Testis (tissue), 2 donors: ENCODE measurements at regions not wholly inside any gene's neighbourhood (a gene's known extent, or its start where the extent isn't known, plus 50 kb on each side); places are given as distances from the start of the nearest gene placed in this dataset.
"Not testable (repeated sequence)": the region's sequence is repeated elsewhere in the genome, so short reads cannot be mapped to it uniquely, and the experiment has no call there.

ENCODE experiments used
- DNase-seq: peaks from one replicate; pipeline ENCODE4 v3.0.0-alpha.2; 2019
- H3K27ac ChIP-seq, 2 donors: fragments of 200-600 bp; sonication (generic); one replicate each; pipeline ENCODE4 v1.5.1; 2019
- H3K27me3 ChIP-seq: fragments of 200-600 bp; sonication (generic); one replicate; pipeline ENCODE4 v1.5.1; 2019
- H3K36me3 ChIP-seq: fragments of 200-600 bp; sonication (generic); one replicate; pipeline ENCODE4 v1.5.1; 2017; ENCODE audit warnings: low read depth; ENCODE audit errors: missing control alignments
- H3K4me1 ChIP-seq: fragments of 200-600 bp; sonication (generic); one replicate; pipeline ENCODE4 v1.5.1; 2019
- H3K4me3 ChIP-seq, 2 donors: fragments of 200-600 bp; sonication (generic); one replicate each; pipeline ENCODE4 v1.5.1; 2017 to 2019
- H3K9me3 ChIP-seq: fragments of 200-600 bp; sonication (generic); one replicate; pipeline ENCODE4 v1.5.1; 2017
- POLR2A ChIP-seq: fragments of 450-650 bp; IDR thresholded peaks from one replicate; pipeline ENCODE4 v1.6.1; 2017; ENCODE audit warnings: antibody characterized with exemption, mild to moderate bottlenecking, moderate library complexity
- WGBS, 2 donors: methylation state at CpG; one replicate each; pipeline ENCODE4 v1.1.5; 2018; 5-methylcytosine and 5-hydroxymethylcytosine counted together
- intact Hi-C: fragments of 100-400 bp; cut with DNase I; formaldehyde crosslinking; loops from one replicate; pipeline ENCODE4 v1.15.1; 2023; ENCODE audit warnings: low total_unique reads
- TF ChIP-seq, protein P1 (sequence below), 3 experiments: fragments of 450-650 bp in 2 of 3; fragments of 200-600 bp in 1 of 3; sonication (generic) in 1 of 3; IDR thresholded peaks; one replicate each; pipeline ENCODE4 v1.5.1; 2016 to 2019; ENCODE audit warnings: antibody characterized with exemption in 3 of 3, mild to moderate bottlenecking in 2 of 3, moderate library complexity in 1 of 3

- Histone ChIP-seq H3K36me3 (no peaks in the 10 kb centered on the region), H3K4me3 (no peak overlapping the region), H3K27ac (no peak overlapping the region), H3K27me3 (no peaks in the 10 kb centered on the region), H3K4me1 (no peaks in the 10 kb centered on the region), H3K9me3 (no peaks in the 10 kb centered on the region)
- TF ChIP-seq, protein P1, sequence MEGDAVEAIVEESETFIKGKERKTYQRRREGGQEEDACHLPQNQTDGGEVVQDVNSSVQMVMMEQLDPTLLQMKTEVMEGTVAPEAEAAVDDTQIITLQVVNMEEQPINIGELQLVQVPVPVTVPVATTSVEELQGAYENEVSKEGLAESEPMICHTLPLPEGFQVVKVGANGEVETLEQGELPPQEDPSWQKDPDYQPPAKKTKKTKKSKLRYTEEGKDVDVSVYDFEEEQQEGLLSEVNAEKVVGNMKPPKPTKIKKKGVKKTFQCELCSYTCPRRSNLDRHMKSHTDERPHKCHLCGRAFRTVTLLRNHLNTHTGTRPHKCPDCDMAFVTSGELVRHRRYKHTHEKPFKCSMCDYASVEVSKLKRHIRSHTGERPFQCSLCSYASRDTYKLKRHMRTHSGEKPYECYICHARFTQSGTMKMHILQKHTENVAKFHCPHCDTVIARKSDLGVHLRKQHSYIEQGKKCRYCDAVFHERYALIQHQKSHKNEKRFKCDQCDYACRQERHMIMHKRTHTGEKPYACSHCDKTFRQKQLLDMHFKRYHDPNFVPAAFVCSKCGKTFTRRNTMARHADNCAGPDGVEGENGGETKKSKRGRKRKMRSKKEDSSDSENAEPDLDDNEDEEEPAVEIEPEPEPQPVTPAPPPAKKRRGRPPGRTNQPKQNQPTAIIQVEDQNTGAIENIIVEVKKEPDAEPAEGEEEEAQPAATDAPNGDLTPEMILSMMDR (IDR thresholded peaks at IDR 0.05) = no peak
- no peak for TF ChIP-seq POLR2A
- no peak for DNase-seq
- intact Hi-C loops = no loop called here
- 79 to 82% methylated on average over 3 of the region's 3 CpGs for WGBS, 2 donors
Observed at GRCh38 chr12:131199221-131199620, 245.5 kb downstream of the ADGRD1 start.

GRCh38 chr12:131201912-131202311, 248.2 kb downstream of the ADGRD1 start:
- WGBS, 2 donors = no CpG with 5 or more reads among the region's 20 CpGs
- DNase-seq, H3K9me3 ChIP-seq, H3K27ac ChIP-seq, intact Hi-C loops, H3K4me3 ChIP-seq, H3K4me1 ChIP-seq, H3K27me3 ChIP-seq, H3K36me3 ChIP-seq: not testable (repeated sequence)

GRCh38 chr12:131202592-131203378, 249.1 kb downstream of the ADGRD1 start:
- no peak for DNase-seq
- no peaks in the 10 kb centered on the region for H3K4me1 ChIP-seq
- no peaks in the 10 kb centered on the region for H3K27me3 ChIP-seq
- TF ChIP-seq, protein P1 (IDR thresholded peaks at IDR 0.05) = no peak
- no peak for TF ChIP-seq POLR2A
- no peak overlapping the region for H3K27ac ChIP-seq
- no peak overlapping the region for H3K4me3 ChIP-seq
- intact Hi-C loops = no loop called here
- no peaks in the 10 kb centered on the region for H3K36me3 ChIP-seq
- no peaks in the 10 kb centered on the region for H3K9me3 ChIP-seq
- WGBS, 2 donors = 61 to 76% methylated on average over 23 to 39 of the region's 40 CpGs

DNA sequence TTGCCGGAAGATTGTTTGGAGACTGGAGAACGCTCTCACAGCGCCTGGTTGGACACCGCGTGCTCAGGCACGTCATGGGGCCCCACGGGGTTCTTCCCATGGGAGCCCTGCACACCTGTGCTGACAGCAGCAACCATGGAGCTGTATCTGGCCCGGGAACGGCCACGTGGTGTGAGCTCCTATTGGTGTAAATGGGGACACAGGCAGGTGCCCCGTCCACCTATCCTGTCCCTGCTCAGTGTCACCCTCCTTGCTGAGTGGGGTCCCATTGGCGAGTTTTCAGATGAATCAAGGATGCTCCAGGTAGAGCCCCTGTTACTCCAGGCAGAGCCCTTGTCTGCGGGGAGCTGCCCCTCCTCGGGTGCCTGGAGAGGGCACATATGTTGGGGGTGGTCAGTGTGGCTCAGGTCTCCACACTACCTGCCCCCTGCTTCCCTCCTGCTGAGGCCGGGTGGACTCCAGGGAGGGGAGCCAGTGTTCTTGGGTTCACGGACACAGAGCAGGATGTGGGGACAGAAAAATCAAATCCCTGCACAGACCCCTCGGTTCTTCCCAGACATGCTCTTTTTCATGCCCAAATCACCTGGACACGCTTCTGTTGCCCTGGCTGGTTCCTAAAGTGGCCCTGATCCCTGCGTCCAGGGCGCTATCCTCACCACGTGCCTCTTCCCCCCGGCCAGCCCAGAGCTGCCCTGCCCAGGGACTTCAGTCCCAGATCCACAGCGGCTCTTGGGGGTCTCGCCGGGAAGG, 250.1 kb downstream of the ADGRD1 start:
- no peak overlapping the region for H3K27ac ChIP-seq
- H3K4me3 ChIP-seq = no peak overlapping the region
- intact Hi-C loops = no loop called here
- no peak for TF ChIP-seq POLR2A
- TF ChIP-seq, protein P1 (IDR thresholded peaks at IDR 0.05) = no peak
- WGBS, 2 donors = 72 to 92% methylated on average over 17 to 25 of the region's 25 CpGs
- DNase-seq = no peak
- no peaks in the 10 kb centered on the region for H3K36me3 ChIP-seq
- H3K9me3 ChIP-seq = no peaks in the 10 kb centered on the region
- no peaks in the 10 kb centered on the region for H3K27me3 ChIP-seq
- no peaks in the 10 kb centered on the region for H3K4me1 ChIP-seq

GRCh38 chr12:131204416-131205274, 250.9 kb downstream of the ADGRD1 start:
- Histone ChIP-seq H3K4me3 (no peak overlapping the region), H3K4me1 (no peaks in the 10 kb centered on the region), H3K9me3 (no peaks in the 10 kb centered on the region), H3K27me3 (no peaks in the 10 kb centered on the region), H3K27ac (no peak overlapping the region), H3K36me3 (no peaks in the 10 kb centered on the region)
- WGBS, 2 donors = 68 to 87% methylated on average over 7 to 15 of the region's 17 CpGs
- TF ChIP-seq POLR2A = no peak
- TF ChIP-seq, protein P1 (IDR thresholded peaks at IDR 0.05) = no peak
- intact Hi-C loops = no loop called here
- no peak for DNase-seq

- DNase-seq, intact Hi-C loops: not testable (repeated sequence)
Observed at GRCh38 chr12:131205275-131205933, 251.7 kb downstream of the ADGRD1 start.

More at GRCh38 chr12:131205275-131205933, 251.7 kb downstream of the ADGRD1 start:
- H3K27me3 ChIP-seq, H3K36me3 ChIP-seq, H3K4me3 ChIP-seq, H3K9me3 ChIP-seq, H3K4me1 ChIP-seq, H3K27ac ChIP-seq: not testable (repeated sequence)
- WGBS, 2 donors = 83 to 86% methylated on average over 22 to 23 of the region's 23 CpGs
